GM21529 (cell line): ENCODE measurements at regions not wholly inside any gene's neighbourhood (a gene's known extent, or its start where the extent isn't known, plus 50 kb on each side); places are given as distances from the start of the nearest gene placed in this dataset.

Experiments used
- ATAC-seq: cut with Tn5 transposase; IDR thresholded peaks from one replicate; pipeline ENCODE4 v1.9.1; 2021; ENCODE audit not compliant: unreplicated experiment

- ATAC-seq = no peak
Measured at GRCh38 chr12:18207266-18207665, 54.1 kb upstream of the PIK3C2G start.

GRCh38 chr12:18206198-18206597 lies 55.1 kb upstream of the PIK3C2G start:
- ATAC-seq = no peak

- ATAC-seq = no peak
Measured at GRCh38 chr12:18204053-18204452, 57.3 kb upstream of the PIK3C2G start.

GRCh38 chr12:18192119-18192518 lies 69.2 kb upstream of the PIK3C2G start:
- ATAC-seq = no peak

DNA sequence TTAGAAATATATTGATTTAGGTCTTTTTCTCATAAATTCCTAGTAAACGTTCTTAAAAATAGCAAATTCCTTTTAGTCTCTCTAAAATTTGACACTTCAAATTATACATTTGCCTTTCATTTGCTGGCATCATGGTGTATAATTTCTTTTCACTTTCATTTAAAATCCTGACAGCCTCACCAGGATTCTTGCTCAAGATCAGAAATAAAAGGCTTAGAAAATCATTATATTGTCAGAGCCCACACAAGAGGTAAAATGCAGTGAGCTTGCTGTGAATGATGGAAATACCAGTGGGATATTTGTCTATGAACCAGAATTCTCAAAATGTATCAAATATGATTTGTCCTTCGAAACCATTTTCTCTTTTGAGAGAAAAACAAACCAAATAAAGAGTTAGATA lies 78.2 kb upstream of the PIK3C2G start:
- ATAC-seq = no peak

DNA sequence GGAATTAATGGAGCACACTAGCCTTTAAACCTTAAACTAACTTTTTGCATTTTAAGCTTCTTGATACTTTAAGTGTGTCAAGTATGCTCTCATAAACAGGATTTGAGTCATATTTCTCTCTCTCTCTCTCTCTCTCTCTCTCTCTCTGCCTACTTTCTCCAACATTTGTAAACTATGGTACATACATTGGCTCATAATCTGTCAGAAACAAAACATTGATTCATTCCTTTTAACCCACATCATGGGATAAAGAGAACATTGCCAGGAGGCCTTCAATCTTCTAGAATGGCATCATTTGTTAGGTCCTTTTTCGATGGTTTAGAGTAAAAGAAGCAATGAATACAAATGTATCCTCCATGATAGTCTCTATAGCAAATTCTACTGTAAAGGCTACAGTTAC lies 81.6 kb upstream of the RERGL start:
- ATAC-seq = no peak

- no peak for ATAC-seq
Measured at GRCh38 chr12:18168016-18168415, 78.0 kb upstream of the RERGL start.

DNA sequence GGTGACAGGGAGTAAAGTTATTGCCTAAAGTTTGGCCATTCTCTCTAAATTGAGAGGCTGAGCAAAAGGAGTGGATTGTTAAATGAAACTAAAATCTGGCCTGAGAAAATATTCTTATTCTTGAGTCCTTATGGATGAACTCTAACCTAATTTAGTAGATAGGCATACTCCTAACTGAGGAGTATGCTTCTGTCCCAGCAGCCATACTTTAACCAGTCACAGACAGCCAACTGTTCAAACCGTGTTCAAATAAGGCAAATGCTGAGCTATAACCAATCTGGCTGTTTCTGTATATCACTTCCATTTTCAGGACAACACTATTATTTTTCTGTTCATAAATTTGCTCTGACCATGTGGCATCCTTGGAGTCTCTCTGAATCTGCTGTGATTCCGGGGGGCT lies 75.9 kb upstream of the RERGL start:
- peak; percentile 31 for ATAC-seq

DNA sequence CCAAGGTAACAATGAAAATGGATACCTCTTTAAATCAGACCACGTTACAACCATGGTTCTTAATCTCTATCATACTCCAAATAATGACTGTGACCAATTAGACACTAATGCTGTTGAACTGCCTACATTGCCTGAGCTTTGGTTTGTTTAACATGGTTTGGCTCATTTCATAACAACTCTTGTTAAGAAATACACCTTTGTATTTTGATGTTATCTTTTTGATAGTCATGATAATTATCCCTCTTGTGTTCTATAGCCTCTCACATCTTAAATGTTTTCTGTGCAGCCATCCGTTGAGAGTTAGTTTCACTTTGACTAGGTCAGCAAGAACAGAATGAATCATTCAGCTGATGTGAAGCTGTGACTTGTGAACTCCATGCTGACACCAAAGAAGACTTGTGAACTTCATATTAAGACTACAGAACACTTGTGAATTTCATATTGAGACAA lies 75.5 kb upstream of the RERGL start:
- ATAC-seq = peak; percentile 97

DNA sequence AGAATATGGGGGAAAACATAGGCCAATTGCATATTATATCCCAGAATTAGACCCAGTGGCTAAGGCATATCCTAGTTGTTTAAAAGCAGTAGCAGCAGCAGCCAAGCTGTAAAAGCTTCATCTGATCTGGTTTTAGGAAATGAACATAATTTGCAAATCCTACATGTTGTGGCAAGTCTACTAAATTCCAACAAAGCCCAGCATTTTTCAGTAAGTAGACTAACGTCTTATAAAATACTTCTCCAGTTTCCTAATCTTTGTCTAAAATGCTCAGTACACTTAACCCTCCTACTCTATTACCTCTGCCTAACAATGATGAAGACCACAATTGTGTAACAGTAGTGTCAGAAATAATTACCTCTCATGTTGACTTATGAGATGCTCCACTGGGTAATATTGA lies 70.9 kb upstream of the RERGL start:
- ATAC-seq = no peak

- peak; percentile 66 for ATAC-seq
Measured at GRCh38 chr12:18158774-18159557, 69.0 kb upstream of the RERGL start.

GRCh38 chr12:18153826-18154225 lies 63.8 kb upstream of the RERGL start:
- ATAC-seq = no peak

- ATAC-seq = no peak
Measured at GRCh38 chr12:18151036-18151435, 61.0 kb upstream of the RERGL start.

- no peak for ATAC-seq
Measured at GRCh38 chr12:18148961-18149360, 59.0 kb upstream of the RERGL start.

GRCh38 chr12:18146363-18146762 lies 56.4 kb upstream of the RERGL start:
- no peak for ATAC-seq

- ATAC-seq = no peak
Measured at GRCh38 chr12:18145924-18146323, 55.9 kb upstream of the RERGL start.

DNA sequence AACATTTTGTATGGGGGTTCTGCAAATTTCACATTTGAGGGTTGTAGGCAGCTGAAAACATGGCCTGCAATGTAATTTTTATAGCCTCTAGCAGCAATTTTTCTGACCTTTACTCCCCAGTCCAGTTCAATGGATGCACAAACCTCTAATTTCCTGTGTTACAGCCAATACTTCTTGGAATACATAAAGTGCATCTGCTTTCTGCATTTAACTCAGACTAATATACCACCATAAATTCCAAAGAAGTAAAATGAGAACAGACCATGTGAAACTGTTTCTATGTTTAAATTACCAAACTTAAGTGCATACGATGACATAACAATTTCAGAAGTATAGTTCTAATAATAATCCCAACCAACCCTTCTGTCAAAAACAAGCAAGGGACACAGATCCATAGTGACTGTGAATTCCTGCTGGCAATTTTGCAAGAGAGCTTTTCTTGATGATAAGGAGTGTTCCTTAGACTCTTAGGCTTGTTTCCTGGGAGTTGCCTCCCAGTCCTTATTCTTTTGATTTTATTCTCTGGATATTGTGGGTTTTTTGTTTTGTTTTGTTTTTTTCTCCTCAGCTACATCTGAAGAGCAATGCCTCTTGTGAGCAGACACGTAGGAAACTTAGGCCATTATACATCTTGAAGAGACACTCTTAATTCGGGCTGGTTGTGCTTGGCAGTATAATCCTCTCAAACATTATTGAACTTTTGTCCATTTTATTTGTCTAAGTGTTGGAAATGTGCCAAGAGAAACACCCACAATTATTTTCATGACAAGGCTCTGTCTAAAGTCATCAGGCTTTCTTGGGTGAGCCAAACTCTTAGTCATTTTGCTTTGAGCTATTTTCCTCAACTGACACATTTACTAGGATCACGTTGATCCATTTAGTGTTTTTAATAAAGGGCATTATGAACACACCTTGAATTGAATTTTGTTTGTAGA lies 51.3 kb upstream of the RERGL start:
- no peak for ATAC-seq

DNA sequence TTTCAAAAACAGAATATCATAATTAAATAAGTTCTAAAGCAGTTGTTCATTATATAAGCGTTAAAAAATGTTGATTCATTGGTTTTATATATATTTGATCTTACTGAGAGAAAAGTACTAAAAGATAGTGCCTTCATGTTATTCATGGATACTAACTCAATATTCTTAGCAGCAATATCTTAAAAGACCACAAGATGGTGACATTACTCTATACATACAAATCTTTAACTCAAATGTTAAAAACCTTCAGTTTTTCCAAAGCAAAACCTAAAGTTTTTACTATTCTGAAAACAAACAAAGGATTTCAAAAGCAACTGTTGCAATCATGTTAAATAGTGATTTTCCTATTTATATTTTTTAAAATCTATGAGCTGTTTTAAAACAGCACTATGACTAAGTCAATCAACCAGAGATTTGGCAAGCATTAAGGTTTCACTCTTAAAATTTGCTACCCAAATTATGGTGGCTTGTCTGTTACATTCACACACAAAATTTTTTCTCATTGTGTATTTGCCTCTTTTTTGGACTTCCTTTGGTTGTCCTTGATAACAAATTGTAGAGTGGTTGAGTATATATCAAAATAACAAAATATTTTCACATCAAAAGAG lies 50.1 kb upstream of the RERGL start:
- peak; percentile 57 for ATAC-seq
